Endometrium (tissue), 2 donors: ENCODE measurements at regions not wholly inside any gene's neighbourhood (a gene's known extent, or its start where the extent isn't known, plus 50 kb on each side); places are given as distances from the start of the nearest gene placed in this dataset.

Source experiments
- FAIRE-seq: peaks from 2 replicates; lab custom pipeline; 2012; peaks lifted over from hg19 to GRCh38; lab: Jason Lieb, UNC
- donor health status: control.
- donor health status: control.

DNA sequence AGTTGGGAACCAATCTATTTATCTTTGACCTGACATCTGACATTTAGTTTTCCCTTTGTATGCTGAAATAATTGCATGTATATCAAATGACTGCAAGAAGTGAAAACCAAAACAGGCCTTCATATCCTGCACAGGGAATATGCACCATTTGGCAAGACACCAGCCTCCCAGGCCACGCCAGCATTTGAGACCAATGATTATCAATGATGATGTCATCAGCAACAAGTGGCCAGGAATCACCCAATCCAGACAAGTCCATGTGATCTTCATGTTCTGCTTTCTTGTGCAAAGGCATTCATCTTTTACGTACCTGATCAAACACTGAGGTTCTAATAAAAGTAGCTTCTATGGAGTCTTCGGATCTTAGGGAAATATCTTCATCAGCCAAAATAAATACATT lies 107.4 kb upstream of the TENT5A start:
- no peak for FAIRE-seq

DNA sequence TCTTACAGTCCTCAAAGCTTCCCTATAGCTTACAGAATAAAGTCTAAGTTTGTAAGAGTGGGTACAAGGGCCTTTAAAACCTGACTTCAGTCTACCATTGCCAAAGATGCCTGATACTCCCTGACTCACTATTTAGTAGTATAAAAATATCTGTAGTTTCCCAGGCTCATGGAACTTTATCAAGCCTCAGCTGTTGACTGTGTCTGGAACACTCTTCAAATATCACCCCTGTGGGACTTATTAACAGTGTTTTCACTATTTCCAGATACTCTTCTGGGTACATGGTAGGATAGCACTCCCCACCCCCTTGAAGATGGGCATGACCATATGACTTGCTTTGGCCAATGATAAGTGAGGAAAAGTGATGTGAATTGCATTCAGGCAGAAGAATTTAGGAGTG lies 105.3 kb upstream of the TENT5A start:
- no peak for FAIRE-seq

DNA sequence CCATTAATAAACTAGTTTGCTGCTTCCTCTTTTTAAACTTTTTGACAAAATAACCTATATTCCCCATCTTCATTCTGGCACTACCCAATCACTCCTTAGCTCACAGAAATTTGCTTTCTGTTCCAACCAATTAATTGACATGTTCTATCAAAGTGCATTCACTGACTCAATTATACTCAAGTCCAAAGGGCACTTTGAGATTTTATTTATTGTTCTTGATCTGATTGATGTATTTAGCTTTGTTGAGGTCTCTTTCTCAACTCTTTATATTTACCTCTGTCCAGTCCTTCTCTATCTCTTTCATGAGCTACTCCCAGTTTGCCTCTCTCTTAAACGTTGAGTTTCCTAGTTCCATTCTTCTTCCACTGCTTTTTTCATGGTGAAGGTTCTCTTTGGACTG lies 104.4 kb upstream of the TENT5A start:
- no peak for FAIRE-seq

DNA sequence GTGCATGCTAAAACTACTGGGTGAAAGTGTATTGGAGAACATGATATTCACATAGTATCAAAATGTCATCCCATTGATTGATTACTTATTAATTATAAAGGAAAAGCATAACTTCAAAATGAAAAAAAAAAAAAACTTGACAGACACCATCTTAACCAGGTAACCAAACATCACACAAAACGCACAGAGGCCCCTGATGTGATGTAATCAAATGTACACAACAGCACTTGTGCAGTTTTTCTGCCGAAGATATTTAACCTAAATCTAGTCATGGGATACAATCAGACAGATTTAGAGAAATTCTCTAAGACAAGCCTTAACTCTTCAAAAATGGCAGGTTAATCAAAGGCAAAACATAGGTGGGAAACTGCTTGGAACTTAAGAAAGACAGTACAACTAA lies 102.0 kb upstream of the TENT5A start:
- FAIRE-seq = no peak

DNA sequence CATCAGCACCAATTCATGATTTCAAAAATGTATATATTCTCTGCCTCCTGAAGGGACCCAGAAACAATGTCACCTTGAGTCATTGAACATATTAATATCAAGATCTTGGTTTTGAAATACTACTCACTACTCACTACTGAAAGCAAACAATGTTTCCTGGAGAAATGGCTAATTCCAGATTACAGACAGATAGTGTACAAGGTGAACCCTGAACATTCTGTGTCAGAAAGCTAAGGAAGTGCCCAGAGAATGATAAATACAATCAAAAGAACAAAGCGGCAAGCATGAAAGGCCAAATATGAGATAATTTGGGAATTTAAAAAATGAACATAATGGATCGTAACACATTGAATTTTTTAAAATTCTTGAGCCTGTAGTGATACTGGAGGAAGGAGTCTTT lies 101.5 kb upstream of the TENT5A start:
- no peak for FAIRE-seq

DNA sequence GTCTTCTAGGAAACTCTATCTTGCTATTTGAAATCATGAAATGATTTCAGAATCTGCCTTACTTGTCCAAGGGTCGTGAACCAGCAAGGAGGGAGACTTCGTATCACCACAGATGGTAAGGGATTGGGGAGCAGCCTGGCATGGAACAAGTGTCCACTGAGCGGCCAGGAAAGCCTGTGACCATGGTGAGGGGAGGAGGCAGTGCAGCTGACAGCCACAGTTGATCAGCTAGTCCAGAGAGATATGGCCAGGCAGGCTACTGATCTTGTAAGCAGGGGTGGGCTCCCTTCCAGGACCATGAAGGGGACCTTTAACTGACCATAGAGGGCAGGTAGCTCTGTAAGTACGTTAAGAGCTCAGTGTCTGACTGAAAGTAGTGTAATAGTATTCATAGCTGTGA lies 96.8 kb upstream of the TENT5A start:
- FAIRE-seq = no peak

DNA sequence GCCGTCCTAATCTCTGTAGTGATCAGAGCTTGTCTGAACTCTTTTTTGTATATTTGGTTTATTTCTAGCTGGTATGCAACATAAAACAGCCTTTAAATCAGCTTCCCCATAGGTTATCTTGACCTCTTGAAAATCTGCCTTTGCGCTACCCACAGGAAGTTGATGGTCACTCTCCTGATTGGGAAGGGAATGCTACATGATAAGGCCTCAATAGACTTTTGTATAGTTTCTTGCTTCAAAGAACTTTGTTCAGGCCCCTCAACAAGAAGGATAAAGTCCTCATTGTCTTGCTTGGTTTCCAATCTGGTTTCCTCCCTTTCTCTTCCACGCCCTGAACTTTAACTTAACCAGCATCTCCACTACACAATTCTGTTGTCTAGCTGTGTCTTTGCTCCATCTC lies 95.4 kb upstream of the TENT5A start:
- no peak for FAIRE-seq

DNA sequence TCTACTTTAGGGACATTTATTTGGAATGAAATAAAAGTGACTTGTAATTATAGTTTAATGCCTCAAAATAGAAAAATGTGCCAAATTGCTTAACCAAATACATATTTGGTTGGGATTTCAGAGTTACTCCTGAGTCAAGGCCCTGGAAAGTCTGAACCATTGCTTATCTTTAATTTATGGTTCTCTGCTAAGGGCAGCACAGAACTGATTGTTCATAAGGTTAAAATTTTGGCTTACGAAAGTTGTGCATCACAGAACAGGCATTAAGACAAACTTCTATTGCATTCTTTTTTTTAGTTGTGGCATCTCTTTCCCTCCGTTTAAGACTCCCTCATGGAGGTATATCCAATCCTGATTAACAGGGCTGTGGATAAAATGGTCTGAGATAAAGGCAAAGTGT lies 92.2 kb upstream of the TENT5A start:
- no peak for FAIRE-seq

DNA sequence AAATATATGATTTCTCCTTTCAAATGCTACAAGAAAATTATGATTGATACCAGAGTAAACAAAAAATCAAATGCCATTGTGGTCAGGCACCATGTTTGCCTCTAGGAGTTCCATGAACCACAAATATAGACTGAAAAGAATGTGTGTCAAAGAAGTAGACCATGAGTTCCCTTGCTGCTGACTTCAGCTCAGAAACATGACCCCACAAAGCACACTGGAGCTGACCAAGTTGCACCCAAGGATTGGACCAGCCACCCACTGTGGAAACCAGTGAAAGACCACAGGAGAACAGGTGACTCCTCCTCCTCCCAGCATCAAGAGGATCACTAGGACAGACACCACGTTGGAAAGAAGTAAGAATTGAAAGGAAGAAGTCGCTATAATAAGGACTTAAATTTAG lies 90.8 kb upstream of the TENT5A start:
- FAIRE-seq = no peak

DNA sequence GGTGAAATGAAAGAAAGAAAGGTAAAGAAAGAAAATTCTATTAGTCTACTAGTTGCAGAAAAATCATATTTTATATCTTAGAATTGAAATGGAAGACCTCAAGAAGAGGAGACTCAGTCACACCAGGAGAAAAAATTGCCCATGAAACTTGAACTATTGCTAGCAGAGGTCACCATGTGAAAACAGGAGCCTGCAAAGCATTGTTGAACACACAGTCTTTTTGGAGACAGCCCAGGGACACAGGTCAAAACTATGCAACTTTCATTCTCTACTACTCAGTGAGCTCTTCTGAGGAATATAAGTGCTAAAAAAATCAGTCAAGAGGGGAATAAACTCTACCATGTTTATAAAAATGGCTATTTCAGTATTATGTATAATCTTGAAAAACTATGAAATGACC lies 89.8 kb upstream of the TENT5A start:
- FAIRE-seq = no peak

DNA sequence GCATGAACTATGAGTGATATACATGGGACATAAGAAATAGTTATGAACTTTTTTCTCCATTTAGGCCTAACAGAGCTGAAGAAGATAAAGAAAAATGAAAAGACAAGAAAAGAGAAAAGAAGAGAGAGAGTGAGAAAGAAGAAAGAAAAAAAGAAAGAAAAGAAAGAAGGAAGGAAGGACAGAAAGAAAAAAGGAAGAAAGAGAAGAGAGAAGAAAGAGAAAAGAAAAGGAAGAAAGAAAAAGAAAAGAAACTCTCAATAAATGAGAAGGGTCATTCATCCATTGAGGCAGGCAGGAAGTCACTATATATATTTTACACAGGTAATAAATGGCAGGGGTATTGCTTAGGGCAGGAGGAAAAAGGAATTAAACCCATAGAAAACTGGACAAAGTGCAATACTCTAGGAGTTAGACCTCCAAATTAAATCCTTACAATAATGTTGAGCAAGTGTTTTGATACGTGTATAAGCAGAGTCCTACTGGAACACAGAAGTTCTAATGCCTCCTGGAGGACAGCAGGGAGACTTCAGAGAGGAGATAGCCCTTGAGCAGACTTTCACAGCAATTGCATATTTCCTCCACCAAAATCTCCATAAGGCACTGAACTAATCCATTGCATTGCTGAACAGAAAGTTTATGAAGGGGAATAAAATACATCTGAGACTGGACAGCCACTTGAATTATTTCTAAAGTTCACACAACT lies 86.4 kb upstream of the TENT5A start:
- no peak for FAIRE-seq

DNA sequence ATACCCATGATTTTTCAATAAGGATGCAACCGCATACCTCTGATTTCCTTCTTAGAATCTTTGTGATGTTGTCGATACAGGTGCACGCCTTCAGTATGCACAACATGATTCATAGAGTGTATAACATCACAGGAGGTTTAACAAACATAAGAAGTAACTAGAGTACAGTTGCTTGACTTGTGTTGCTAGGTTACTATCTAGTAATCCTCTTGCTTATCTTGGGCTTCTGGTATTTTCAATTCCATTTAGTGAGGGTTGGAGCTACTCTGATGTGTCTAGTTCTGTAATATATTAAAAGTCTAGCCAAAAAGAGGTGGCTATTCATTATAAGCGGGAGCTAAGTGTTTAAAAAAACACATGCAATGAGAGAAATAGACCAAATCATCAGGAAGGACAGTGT lies 85.5 kb upstream of the TENT5A start:
- no peak for FAIRE-seq

DNA sequence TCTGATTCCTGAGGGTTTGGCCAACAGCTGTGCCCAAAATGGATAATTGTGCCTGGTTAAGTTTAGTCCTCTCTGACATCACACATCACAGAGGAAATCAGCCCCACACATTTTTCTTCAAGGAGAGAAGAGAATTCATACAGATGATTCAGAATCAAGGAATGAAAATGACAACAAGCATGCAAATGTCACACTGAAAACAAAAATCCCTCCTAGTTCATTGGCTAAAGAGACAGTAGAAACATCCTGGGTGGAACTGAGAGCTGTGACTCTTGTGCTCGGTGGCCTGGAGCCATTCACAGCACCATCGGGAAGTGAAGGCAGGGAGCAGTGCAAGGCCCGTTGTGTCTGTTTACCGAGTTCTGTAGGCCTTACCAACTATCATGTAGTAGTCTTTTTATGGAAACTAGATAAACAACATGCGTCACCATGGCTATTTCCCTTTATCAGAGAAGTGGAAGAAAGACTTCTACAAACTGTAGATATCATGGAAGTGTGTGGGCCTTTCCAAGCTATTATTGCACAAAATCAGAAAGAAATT lies 81.7 kb upstream of the TENT5A start:
- FAIRE-seq = no peak

DNA sequence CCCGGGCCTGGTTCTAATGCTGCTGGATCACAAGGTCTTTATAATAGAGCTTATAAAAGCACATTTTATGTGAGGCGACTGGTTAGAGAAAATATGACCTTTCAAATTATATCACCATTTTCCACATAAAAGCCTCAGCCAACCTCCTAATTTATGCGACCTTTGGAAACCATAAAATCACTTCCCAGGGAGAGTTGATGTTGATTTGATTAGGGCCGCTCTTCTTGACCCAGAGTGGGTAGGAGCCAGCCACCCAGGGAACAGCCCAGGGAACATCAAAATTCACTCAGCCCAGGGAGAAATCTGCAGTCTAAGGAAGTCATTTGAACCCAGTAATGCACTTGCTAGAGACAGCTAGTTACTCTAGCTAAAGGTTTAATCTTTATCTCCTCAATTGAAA lies 79.8 kb upstream of the TENT5A start:
- no peak for FAIRE-seq

DNA sequence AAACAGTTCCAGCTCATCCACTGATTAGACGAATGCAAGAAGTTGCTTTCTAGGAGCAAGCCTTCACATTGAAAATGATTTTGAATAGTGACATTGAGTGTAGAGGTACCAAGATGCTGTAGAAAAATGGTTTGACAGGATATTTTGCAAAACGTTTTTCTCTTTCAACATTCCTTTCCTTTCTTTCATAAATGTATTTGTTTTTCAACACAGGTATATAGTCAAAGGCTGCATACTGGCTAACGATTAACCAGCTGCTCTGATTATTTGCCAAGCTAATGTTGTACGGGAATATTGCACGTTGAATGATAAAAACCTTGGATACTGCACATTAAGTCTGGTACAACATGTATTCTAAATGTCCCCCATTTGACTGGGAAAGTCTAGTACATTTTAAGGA lies 78.8 kb upstream of the TENT5A start:
- FAIRE-seq = no peak

DNA sequence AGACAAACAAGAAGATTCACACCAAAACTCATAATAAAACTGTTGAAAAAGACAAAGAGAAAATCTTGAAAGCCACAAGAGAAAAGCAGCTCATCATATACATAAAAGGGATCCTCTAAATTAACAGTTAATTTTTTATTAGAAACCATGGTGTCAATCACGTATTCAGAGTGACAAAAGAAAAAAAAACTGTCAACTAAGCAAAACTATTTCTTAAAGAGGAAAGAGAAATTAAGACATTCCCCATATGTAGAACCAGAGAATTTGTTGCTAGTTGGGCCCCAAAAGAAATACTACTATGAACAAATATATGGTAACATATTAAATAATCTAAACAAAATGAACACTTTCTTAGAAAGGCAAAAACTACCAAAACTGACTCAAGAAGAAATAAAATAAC lies 74.3 kb upstream of the TENT5A start:
- FAIRE-seq = no peak

DNA sequence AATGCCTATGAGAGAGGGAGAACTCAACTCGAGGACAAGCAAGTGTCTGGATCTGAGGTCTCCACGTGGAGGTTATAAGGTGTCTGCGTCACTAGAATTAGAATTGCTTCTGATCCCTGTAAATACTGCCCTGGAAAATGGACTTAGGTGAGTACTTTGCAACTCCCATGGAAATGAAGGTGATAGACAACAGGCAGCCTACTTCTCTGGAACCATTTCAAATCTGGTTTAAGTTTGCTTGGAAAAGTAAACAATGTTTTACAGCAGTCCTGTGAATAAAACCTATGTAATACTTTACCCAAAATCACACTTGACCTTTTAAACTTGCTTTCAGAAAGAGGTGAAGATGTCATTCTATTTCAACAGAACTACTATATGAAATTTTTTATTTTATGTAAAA lies 70.1 kb upstream of the TENT5A start:
- FAIRE-seq = no peak

DNA sequence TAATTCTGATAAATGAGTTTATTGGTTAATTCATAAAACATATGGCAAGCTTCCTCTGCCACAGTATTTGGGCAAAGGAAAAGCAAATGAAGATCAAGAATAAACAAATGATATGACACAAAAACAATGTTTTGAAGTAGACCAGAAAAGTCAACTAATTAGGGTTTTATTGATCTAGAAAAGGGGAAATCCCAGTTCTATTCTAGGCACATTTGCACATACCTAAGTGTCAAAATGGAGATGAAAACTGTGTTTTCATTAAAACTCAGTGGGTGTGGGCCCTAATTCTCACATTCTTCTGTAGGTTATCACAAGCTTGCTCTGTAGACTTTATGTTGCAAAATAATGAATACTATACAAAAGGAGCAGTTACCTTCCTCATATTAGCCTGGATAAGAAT lies 69.0 kb upstream of the TENT5A start:
- FAIRE-seq = no peak

DNA sequence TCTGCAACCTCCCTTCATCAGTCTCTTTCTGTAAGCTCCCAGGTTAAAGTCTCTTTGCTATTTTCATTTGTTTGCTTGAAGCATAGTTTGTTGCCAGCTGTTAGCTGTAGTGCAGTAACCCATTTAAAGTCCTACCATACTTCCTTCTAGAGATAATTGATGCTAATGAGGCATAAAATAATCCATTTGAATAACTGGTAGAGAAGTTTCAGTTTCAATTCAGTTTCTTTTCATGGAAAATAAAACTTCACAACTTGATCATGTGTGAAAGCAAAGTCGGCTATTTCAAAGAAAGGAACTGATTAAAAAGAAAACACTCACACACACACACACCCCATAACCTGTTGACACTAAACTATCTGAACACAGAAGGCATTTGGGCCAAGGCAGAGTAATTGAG lies 68.5 kb upstream of the TENT5A start:
- FAIRE-seq = no peak

DNA sequence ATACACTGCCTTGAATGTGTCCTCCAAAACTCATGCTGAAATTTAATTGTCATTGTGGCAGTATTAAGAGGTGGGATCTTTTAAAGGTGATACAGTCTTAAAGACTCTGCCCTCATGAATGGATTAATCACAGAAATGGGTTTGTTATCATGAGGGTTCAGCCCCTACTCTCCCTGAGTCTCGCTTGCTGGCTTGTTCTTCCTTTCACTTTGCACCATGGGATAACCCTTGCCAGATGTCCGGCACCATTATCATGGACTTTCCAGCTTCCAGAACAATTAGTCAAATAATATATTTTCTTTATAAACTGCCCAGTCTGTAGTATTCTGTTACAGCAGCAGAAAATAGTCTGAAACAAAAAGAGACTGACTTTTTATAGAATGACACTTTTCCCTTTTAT lies 67.9 kb upstream of the TENT5A start:
- FAIRE-seq = no peak

DNA sequence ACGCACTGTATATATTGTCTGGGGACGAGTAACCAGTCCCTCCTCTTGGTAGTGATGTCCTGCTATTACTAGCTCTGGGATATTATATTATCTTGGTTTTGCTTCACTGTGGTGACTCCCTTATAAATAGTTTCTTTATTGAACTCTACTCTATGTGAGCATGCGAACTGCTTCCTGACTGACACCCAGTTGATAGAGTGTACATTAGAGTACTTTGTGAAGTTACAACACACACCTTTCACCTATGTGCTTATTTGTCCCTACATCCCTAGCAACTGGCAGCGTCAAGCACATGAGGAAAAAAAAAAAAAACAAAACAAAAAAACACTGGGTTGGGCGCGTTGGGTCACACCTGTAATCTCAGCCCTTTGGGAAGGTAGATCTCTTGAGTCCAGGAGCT lies 67.3 kb upstream of the TENT5A start:
- no peak for FAIRE-seq

DNA sequence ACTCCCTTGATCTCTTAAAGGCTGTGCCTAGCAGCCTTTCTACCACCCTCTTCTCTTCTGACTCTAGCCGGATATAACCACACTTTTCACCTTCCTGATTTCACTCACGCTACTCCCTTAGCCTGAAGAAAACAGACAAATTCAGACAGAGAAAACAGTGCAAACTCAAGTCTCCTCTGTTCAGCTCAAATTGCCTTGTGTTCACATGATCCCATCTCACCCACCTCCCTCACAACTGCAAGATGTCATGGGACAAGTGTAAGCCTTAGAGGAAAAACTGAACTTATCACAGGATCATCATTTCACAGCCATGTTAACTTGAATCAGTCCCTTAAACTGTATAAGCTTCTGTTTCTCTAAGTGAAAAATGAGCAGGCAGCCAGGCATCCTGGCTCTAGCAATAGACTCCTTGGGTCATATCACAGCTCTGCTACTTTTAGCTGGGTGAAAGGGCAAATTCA lies 66.5 kb upstream of the TENT5A start:
- FAIRE-seq = no peak

DNA sequence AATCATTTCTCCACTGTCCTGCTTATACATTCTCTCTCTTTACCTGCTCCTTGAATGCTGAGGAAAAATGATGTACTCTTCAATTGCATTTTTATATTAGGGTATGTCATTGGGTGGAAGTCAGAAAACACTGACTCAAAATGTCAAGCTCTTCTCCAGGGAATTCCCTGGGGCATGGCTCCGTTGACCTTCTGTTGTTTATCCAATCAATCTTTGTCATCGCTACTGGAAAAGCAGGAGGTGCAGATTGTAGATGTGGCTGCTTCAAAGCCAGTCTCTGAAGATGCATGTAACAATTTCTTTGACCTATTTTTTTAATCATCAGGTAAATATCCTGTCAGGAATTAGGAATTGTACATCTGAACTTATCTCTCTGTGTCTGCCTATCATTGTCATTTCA lies 63.9 kb upstream of the TENT5A start:
- no peak for FAIRE-seq

DNA sequence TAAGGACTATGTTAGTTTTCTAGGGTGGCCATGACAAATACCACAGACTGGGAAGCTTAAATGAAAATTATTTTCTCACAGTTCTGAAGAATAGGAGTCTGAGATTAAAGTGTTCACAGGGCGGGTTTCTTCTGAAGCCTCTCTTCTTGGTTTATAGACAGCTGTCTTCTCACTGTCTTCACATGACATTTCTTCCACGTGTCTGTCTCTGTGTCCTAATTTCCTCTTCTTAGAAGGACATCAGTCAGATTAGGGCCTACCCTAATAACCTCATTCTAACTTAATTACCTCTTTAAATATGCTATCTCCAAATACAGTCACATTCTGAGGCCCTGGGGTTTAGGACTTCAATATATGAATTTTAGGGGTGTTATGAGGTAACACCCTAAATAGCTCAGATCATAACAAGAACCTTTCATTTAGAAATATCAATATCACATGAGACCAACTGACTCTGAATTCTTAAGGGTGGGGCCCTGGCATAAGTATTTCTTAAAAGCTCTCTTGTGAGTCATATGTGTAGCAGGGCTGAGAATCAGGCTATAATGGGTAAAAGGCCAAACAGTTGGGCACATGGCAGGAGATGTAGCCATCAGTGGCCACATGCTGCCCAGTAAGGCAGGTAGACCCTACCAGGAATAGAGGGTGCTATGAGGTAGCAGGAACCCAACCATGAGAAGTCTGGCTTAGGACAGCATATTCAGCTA lies 62.0 kb upstream of the TENT5A start:
- no peak for FAIRE-seq
